ENCODE measurements at regions not wholly inside any gene's neighbourhood (a gene's known extent, or its start where the extent isn't known, plus 50 kb on each side); places are given as distances from the start of the nearest gene placed in this dataset.

DNA sequence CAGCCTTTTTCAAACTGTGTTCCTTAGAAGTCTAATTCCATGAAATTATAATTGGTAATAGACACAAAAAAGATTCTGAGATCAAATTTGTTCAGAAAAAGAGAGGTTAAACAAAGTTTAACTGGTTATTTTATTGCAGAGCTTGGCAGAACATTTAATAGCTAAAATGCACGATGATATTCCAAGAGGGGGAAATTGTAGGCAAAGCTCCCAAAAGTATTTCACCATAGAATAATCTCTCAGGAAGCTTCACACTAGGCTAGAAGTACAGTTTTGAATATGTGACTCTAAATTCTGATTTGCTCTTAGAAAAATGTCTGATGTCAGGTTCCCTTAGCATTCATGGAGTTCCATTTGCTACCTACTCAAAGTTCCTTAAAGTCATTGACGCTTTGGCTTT lies 292.4 kb upstream of the SETBP1 start:
- DNase-seq (ENCODE audit: low read depth), result no peak
- TF ChIP-seq CTCF (IDR thresholded peaks at IDR 0.05; ENCODE audit: low read depth, low read length) (no peak), MAX (IDR thresholded peaks at IDR 0.05; ENCODE audit: low read depth, low read length) (no peak), MYC (IDR thresholded peaks at IDR 0.05; ENCODE audit: low read depth, low read length) (no peak), POLR2A (IDR thresholded peaks at IDR 0.05; ENCODE audit: extremely low read depth, insufficient read length) (no peak)
- no peak overlapping the region for H3K4me3 ChIP-seq (ENCODE audit: low read depth, low read length)

DNA sequence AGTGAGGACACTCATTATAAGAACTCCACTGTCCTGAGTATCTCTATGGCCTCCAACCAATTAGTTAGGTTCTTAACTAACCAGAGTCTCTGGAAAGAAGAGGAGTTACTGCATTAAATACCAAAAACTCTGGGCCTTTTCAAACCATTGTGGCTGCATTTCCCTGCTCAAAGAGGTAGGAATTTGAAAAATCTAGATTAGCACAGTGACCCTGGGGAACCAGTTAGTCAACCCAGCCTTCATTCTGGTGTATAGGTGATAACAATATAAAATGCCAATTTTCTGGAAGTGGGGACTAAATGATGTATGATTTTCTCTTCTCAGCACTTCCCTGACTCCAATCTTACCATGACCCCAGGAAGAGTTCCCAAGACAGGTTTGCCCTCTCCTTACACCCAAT lies 287.8 kb upstream of the SETBP1 start:
- DNase-seq (ENCODE audit: low read depth), result no peak
- H3K4me3 ChIP-seq (ENCODE audit: low read depth, low read length), result no peak overlapping the region
- TF ChIP-seq CTCF (IDR thresholded peaks at IDR 0.05; ENCODE audit: low read depth, low read length) (no peak), MYC (IDR thresholded peaks at IDR 0.05; ENCODE audit: low read depth, low read length) (no peak), MAX (IDR thresholded peaks at IDR 0.05; ENCODE audit: low read depth, low read length) (no peak), POLR2A (IDR thresholded peaks at IDR 0.05; ENCODE audit: extremely low read depth, insufficient read length) (no peak)

DNA sequence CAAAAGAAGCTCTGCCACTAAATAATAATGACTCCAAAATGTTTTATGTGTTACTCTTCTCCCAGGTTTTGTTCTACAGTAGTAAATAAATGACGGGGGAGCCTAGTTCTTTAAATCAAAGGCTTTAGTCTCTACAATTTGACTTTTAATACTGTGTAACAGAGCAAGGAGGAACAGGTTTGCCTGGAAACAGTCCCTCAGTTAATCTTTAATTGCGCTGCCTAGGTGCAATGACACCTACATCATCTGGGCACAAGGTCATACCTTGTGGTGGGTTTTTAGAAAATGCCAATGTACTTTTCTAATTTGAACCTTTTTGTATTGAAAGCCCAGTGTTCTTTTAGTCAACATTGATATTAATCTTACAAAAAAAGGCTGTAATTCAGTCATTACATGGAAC lies 287.3 kb upstream of the SETBP1 start:
- TF ChIP-seq MAX (IDR thresholded peaks at IDR 0.05; ENCODE audit: low read depth, low read length) (no peak), CTCF (IDR thresholded peaks at IDR 0.05; ENCODE audit: low read depth, low read length) (no peak), POLR2A (IDR thresholded peaks at IDR 0.05; ENCODE audit: extremely low read depth, insufficient read length) (no peak), MYC (IDR thresholded peaks at IDR 0.05; ENCODE audit: low read depth, low read length) (no peak)
- no peak for DNase-seq (ENCODE audit: low read depth)
- no peak overlapping the region for H3K4me3 ChIP-seq (ENCODE audit: low read depth, low read length)

GRCh38 chr18:44396550-44396949 lies 284.1 kb upstream of the SETBP1 start:
- no peak overlapping the region for H3K4me3 ChIP-seq (ENCODE audit: low read depth, low read length)
- DNase-seq (ENCODE audit: low read depth), result no peak
- TF ChIP-seq MAX (IDR thresholded peaks at IDR 0.05; ENCODE audit: low read depth, low read length) (no peak), CTCF (IDR thresholded peaks at IDR 0.05; ENCODE audit: low read depth, low read length) (no peak), MYC (IDR thresholded peaks at IDR 0.05; ENCODE audit: low read depth, low read length) (no peak), POLR2A (IDR thresholded peaks at IDR 0.05; ENCODE audit: extremely low read depth, insufficient read length) (no peak)

DNA sequence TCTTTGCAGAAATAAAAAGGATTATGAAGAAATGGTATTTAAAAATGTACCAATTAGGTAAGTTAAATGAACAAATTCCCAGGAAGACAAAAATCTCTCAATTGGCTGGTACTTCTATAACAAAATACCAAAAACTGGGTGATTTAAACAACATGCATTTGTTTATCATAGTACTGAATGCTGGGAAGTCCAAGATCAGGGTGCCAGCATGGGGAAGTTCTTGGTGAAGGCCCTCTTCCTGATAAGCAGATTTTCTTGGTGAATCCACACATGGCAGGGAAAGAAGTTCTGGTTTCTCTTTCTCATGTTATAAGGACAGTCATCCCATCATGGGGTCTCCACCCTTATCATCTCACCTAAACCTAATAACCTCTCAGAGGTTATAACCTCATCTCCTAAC lies 271.6 kb upstream of the SETBP1 start:
- no peak for DNase-seq (ENCODE audit: low read depth)
- TF ChIP-seq MYC (IDR thresholded peaks at IDR 0.05; ENCODE audit: low read depth, low read length) (no peak), CTCF (IDR thresholded peaks at IDR 0.05; ENCODE audit: low read depth, low read length) (no peak), MAX (IDR thresholded peaks at IDR 0.05; ENCODE audit: low read depth, low read length) (no peak), POLR2A (IDR thresholded peaks at IDR 0.05; ENCODE audit: extremely low read depth, insufficient read length) (no peak)
- H3K4me3 ChIP-seq (ENCODE audit: low read depth, low read length), result no peak overlapping the region

DNA sequence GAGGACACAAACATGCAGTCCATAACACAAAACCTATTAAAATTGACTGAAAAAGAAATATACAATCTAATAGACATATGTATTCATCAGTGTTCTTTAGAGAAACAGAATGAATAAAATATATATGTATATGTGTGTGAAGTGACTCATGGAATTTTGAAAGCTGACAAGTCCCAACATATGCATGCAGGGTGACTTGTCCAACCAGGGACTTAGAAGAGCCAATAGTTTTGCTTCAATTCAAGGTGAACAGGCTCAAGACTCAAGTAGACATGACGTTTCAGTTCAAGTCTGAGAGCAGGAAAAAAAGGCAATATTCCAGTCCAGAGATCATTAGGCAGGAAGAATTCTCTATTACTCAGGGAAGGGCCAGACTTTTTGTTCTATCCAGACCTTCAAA lies 271.2 kb upstream of the SETBP1 start:
- DNase-seq (ENCODE audit: low read depth), result no peak
- no peak for TF ChIP-seq POLR2A (IDR thresholded peaks at IDR 0.05; ENCODE audit: extremely low read depth, insufficient read length)
- TF ChIP-seq MAX (IDR thresholded peaks at IDR 0.05; ENCODE audit: low read depth, low read length), result no peak
- TF ChIP-seq MYC (IDR thresholded peaks at IDR 0.05; ENCODE audit: low read depth, low read length), result no peak
- no peak for TF ChIP-seq CTCF (IDR thresholded peaks at IDR 0.05; ENCODE audit: low read depth, low read length)
- H3K4me3 ChIP-seq (ENCODE audit: low read depth, low read length), result no peak overlapping the region
